Activated effector memory CD4-positive, alpha-beta T cell treated with anti-CD3 and anti-CD28 coated beads, Interleukin-2, amount 50 U/mL, for 16 hours (primary cell): ENCODE measurements at regions not wholly inside any gene's neighbourhood (a gene's known extent, or its start where the extent isn't known, plus 50 kb on each side); places are given as distances from the start of the nearest gene placed in this dataset.
A peak's percentile ranks its signal among the peaks of the same experiment; 100 is the strongest.

ENCODE experiments used
- DNase-seq: peaks from one replicate; pipeline ENCODE4 v3.0.0-alpha.2; 2020

DNA sequence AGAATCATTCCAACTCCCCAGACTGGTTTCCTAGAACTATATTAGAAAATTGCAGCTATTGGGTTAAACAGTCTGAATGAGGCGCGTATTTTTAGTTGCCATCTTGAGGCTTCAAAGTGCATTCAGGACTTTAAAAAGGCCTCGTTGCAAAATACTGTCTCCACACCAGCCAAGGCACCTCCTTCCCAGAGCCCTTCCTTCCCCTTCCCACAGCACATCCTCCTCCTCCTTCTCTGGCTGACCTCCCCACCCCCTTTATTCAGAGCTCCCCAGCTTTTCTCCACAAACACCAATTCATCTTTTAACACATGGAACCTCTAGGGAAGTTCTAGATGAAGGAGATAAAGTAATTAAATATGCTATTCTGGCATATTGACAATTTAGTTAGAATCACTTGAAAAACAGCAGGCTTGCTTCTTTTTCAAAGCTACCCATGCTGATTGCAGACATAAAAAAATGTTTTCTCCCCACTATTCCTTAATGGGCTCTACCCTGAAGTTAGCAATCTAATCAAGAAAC lies 90.3 kb downstream of the RTP5 start:
- DNase-seq, result peak; percentile 3

GRCh38 chr2:241961454-241961853 lies 91.9 kb downstream of the RTP5 start:
- peak; percentile 22 for DNase-seq

DNA sequence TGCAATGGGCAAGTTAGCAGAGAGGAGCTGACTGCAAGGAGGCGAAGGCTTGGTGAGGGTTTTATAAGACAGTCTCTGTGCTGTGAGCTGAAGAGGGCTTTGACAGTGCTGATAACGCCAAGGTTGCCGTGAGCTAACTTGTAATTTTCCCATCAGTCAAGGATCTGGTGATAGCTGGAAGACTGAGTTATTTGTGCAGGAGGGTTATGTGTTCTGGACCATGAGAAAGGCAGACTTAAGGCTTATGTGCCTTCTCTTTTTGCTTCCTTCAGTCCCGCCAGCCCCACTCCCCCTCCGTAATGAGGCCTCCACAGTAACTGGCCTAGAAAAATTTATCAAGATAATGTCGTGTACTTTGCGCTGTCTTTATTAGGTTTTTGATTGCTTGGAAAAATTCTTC lies 94.6 kb downstream of the RTP5 start:
- peak; percentile 3 for DNase-seq

DNA sequence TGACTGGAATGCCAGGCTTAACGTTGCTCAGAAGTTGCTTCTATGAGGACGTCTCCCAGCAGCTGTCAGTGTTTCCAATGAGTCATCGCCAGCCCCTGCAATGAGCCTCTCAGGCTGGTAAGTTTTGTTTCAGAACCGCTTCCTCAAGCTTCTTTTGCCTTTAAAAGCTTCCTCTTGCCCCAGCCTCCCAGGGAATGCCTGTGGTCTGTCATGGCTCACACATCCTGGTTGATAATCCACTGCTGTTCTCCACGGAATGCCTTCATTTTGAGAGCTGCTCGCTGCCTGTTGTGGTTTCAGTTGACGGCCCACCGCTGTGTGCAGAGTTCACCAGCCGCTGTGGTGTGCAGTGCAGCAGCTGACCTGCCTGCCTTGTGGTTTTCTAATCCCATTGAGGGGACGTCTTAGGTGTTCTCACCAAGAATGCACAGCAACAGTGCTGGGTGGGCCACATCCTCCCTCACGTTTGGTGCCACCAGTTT lies 96.4 kb downstream of the RTP5 start:
- peak; percentile 86 for DNase-seq

DNA sequence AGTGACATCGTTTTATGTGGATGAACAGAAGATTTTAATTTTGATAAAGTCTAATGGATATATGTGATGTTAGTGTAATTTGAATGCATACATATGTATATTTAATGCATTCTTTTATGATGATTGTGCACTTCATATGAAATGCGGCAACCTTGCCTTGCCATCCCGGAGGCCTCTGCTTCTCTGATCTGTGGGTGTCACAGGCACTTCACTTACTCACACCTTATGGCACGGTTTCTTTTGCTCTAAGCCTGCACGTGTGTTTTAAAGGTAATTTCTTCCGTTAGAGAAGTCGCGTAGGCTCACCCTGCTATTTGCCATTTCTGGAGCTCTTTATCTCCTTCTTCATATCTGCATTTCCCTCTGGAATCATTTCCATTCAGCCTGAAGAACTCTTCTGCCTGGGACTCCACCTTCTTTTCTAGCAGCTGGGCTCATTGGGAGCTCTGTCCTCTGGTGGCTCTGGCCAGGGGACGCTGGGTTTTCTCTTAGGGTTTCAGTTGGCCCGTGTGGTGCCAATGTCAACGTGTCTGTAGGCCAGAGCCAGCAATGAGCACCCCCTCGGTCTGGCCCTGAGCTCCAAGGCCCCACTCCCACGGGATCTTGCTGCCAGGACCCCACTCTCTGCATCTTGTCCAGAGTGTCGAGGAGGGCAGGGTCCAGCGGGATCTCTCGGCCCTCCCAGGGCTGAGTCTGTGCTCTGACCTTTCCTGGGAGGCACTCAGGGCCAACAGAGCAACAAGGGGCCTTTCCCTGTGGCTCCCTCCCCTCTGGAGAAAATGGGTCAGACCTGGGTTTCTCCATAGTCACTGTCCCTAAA lies 97.3 kb downstream of the RTP5 start:
- peak; percentile 54 for DNase-seq

- peak; percentile 50 for DNase-seq
Observed at GRCh38 chr2:241967467-241968144, 98.1 kb downstream of the RTP5 start.

- DNase-seq, result peak; percentile 3
Observed at GRCh38 chr2:241968417-241968816, 98.9 kb downstream of the RTP5 start.

- peak; percentile 5 for DNase-seq
Observed at GRCh38 chr2:241969182-241969581, 99.7 kb downstream of the RTP5 start.

GRCh38 chr2:241970716-241971115 lies 101.2 kb downstream of the RTP5 start:
- peak; percentile 2 for DNase-seq

GRCh38 chr2:241974096-241974495 lies 104.6 kb downstream of the RTP5 start:
- DNase-seq, result no peak

GRCh38 chr2:241974851-241975592 lies 105.5 kb downstream of the RTP5 start:
- no peak for DNase-seq

- DNase-seq, result no peak
Observed at GRCh38 chr2:241975593-241976284, 106.2 kb downstream of the RTP5 start.

DNA sequence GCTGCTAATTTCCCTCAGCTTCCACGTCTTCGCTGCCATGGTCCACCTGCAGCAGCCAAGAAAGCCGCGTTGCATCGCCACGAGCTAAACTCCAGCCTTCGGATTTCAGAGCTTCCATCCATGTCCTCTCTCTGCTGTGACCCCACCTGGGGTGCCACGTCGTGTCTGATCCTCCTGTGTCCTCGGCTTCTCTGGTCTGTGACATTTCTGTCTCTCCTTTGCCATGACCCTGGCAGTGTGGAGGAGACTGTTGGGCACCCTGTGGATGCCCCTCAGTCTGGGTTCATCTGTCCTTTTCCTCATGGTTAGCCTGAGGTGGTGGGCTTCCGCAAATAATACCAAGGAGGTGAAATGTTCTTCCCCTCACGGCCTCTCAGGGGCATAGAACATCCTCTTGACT lies 106.8 kb downstream of the RTP5 start:
- DNase-seq, result no peak

GRCh38 chr2:241977557-241978300 lies 108.2 kb downstream of the RTP5 start:
- no peak for DNase-seq

DNA sequence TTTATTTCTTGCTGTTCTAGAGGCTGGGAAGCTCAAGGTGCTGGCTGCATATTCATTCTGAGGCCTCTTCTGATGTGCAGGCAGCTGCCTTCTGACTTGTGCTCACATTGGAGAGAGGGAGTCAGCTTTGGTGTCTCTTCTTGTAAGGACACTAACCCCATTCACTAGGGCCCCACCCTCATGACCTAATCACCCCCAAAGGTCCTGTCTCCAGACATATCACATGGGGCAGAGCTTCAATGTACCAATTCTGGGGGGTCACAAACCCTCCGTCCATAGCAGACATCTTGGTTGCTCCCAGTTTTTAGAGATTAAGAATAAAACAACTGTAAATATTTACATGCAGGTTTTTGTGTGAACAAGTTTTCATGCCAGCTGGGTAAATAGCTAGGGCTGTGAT lies 109.1 kb downstream of the RTP5 start:
- DNase-seq, result no peak

DNA sequence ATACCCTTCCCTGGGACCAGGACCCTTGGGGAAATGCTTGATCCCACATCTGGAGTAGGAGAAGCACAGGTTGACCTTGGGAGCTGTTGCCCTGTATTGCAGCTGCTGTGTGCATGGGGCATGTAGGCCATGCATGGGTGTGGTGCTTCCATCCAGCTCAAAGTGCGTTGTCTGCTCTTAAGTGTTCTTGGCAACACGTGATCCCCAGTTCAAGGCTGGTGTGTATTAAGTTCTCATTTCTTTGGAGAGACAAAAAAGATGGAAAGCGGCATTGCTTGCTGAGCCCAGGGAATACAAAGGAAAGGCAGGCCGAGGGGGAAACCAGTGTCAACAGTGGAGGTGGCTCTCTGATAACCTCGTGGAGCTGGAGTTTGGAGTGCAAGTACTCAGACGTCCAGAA lies 110.7 kb downstream of the RTP5 start:
- DNase-seq, result no peak

- DNase-seq, result no peak
Observed at GRCh38 chr2:241981076-241981700, 111.7 kb downstream of the RTP5 start.

DNA sequence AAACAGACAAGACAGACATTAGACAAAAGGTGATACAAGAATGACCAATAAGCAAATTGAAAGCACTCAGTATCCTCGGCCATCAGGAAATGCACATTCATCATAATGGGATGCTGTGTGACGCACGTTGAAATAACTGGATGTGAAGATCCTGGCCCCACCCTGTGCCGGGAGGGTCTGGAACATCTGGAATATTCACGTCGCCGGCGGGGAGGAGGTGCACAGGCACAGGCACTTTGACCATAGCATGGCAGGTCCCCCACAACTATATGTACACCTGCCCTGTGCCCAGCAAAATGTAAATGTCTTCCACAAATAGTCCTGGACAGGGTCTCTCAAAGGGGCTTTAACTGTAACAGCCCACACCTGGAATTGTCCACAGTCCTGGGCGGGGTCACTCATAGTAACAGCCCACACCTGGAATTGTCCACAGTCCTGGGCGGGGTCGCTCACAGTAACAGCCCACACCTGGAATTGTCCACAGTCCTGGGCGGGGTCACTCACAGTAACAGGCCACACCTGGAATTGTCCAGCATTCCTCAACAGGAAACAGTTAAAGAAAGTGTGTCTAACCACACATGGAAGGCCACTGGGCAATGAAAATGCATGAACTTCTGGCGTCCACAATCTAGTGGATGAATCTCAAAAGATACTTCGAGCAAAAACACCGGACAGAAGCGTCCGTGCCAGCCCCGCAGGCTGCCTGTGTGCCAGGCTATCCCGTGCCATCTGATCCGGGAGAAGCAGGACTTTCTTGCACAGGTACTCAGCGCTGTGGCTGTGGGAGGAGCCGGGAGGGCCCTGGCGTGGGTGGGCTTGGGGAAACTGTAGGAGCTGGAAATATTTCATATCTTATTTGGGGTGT lies 113.4 kb downstream of the RTP5 start:
- no peak for DNase-seq

DNA sequence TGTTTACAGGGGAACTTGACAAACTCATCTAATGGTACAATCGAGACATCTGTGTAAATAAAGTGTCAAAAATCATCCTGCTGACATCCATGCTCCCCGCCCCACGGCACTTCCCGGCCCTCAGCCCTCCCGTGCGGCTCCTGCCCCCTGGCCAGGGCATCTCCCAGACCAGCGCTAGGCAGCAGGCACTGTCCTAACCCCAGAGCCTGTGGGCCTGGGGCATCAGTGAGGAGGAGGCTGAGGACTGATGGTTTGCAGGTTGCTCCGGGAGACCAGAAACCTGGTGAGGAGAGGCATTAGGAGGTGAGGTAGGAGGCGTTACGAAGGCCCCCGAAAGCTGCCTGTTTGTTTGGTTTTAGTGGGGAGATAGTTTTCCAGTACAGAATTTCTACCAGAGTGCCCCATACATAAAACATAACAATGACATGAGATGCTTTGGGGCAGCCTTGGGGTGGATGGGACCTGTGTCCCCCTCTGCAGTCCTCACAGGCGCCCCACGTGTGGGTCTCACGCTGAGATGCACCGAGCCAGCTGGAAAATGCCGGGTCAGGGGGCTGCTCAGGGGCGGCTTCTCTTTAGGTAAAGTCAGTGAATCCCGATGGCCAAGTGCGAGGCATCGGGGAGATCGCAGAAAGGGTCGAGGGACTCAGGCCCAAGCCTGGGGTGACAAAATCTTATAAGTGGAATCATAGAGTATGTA lies 114.2 kb downstream of the RTP5 start:
- DNase-seq, result no peak

- no peak for DNase-seq
Observed at GRCh38 chr2:241984271-241984655, 114.7 kb downstream of the RTP5 start.
